SHP77 (cell line): ENCODE measurements at regions not wholly inside any gene's neighbourhood (a gene's known extent, or its start where the extent isn't known, plus 50 kb on each side); places are given as distances from the start of the nearest gene placed in this dataset.

Experiments
- DNase-seq, 2 experiments: peaks; one replicate each; lab custom pipeline; 2025; lab: John Stamatoyannopoulos, UW

DNA sequence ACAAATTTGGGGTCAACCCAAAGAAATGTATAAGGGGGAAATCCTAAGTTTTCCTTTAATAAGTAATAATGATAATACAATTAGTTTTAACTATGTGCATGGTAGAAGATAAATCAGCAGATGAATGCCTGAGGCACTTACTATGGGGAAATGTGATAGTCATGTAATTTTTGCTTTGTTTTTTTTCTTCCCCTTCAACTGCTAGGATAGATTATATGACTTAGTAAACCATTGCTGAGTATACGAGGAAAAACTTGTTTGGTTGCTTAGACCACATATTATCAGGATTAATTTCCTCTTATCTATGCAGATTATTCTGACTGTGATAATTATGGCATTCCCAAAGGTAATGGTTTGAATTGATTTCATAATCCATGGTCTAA lies 181.1 kb downstream of the TGFB2 start:
- DNase-seq = no peak

DNA sequence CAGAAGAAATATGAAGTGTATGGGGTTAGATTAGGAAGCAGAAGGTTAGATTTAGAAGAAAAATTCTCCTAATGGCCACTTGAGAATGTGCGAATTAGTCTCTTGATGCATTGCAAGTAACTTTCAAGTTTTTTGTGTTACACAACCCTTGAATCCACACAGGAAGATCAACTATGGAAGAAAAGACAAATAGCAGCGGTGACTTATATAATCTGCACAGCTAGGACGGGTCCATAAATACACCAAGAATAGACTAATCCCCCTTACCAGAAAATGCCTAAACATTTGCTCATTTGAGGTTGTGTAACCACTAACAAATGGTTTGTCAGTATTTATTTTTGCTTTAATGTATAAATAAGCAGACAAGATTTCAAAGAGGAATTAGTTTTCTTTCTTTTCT lies 182.6 kb downstream of the TGFB2 start:
- no peak for DNase-seq

DNA sequence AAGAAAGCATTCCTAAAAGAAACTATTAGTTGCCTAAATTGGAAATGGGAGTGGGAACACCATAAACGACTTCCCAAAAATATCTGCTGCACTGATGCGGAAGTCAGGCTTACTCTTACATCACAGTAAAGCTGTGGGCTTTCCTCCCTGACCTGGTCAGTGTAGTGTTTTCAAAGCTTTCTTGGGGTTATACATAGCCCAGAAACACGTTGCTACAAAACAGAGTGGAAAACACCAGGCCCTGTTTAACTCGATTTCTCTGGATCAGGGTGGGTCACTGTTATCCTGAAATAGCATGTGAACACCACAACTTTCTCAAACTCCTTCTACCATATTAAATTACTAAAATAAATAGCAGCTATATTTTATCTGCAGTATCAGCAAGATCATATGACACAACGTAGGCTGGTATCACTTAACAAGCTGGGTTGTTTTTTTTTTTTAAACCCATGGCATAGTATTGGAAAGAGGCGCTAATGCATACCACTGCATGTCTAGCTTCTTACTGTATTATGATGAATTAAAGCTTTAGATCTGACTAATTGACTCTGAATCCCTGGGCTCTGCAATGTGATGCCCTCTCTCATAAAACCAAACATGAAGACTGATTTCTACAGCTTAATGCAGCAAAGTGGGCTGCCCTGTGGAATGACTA lies 184.6 kb downstream of the TGFB2 start:
- DNase-seq = no peak

DNA sequence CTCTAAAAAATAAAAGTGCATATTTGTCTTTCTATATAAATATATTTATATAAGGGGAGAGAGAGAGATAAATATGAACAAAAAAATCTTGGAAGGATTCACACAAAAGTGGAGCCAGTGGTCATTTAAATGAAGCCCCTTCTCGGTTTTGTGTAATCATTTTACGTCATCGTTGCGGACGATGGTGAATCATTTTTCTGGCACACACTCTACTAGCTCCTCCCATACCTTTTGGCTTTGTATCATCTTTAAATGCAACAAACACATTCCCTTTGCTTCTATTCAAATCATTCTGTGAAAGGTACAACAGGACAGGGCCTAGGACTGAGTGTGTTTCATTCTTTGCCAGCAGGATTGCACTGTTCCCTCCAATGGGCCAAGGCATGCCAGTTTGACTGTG lies 186.8 kb downstream of the TGFB2 start:
- DNase-seq = no peak

DNA sequence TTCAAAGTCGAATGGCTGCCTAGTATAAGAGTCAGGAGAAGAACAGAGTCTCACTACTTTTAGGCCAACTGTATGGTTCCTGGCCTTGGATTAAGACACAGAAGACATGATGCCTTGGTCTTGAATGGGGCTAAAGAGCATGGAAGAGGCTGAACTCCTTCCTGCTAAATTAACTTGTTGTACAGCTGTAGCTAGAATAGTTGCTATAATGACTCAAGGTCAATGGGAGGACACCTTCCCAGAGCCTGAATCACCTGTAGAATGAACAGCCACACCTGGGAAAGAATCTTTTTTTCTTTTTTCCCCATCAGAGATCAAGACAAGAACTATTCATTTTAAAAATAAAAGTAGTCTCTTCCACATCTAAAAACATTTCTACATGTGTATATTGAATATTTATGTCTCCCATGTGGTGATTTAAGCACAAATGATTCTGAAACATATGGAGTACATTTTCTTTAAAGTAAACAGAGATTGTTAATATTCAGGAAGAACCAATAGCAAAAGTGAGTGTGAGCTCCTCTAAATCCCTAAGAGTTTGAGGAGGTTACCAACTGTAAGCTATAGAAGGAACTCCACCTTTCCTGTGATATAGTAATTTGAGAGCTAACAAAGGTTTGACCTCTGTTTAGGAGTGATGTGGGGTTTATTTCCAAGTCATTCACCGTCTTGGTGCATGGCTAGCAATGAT lies 191.3 kb downstream of the TGFB2 start:
- no peak for DNase-seq

DNA sequence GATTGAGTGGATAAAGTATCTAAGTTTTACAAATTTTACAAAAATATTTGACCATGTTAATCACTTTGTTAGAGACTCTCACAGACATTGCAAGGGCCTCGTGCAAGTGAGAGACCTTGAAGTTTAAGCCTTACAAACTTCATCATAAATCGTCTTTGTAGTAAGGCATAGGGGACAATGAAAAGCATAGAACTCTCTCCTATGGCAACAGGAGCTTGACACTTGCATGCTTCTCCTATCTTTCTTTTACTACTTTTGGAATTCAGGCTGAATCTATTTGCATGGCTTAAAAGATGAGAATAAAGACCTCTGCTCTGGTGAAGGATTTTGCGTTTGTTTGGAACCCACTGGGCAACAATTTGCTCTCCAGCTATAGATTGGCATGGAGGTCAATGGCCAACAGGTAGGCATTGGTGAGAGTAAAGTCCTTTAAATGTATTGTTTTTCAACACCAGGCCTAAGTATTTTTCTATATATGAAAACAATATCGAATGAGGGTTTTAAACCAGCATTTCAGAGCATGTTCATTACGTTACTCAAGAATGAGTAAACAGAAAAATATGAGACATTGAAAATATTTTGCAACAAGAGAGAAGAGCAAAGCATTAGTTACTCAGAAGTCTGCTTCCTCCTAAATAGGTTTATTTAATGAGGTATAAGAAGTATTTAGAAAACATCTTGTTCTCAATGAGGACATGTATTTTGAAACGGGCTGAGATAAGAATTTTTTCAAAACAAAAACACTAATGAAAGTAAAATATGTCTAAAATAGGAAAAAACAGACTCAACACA lies 192.2 kb downstream of the TGFB2 start:
- no peak for DNase-seq

DNA sequence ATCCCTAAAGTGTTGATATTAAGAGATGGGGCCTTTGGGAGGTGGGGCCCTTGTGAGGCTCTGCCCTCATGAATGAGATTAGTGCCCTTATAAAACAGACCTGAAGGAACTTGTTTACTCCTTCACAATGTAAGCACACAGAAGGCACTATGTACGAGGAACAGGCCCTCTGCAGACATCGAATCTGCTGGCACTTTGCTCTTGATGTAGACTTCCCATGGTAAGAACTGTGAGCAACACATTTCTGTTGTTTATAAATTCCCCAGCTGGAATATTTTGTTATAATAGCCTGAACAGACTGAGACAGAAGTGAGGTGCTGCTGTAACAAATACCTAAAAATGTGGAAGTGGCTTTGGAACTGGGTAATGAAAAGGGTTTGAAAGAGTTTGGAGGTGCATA lies 193.2 kb downstream of the TGFB2 start:
- DNase-seq = no peak

DNA sequence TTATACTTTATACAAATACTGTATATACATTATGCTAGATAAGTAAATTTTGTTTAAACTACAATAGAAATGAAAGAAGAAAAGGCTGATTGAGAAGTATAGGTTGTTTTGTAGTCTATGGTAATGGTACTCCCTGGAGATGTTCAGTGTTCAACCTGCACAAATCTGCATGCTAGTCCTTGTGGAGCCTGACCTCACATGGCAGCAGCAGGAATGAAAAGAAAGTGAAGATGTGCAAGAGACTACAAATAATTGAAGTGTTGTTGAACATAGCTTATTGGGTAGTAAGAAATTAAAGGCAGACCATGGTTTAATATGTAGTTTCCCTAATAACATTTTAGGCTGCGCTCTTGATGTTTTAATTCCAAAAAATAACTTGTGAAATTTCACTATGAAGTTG lies 201.2 kb downstream of the TGFB2 start:
- no peak for DNase-seq

DNA sequence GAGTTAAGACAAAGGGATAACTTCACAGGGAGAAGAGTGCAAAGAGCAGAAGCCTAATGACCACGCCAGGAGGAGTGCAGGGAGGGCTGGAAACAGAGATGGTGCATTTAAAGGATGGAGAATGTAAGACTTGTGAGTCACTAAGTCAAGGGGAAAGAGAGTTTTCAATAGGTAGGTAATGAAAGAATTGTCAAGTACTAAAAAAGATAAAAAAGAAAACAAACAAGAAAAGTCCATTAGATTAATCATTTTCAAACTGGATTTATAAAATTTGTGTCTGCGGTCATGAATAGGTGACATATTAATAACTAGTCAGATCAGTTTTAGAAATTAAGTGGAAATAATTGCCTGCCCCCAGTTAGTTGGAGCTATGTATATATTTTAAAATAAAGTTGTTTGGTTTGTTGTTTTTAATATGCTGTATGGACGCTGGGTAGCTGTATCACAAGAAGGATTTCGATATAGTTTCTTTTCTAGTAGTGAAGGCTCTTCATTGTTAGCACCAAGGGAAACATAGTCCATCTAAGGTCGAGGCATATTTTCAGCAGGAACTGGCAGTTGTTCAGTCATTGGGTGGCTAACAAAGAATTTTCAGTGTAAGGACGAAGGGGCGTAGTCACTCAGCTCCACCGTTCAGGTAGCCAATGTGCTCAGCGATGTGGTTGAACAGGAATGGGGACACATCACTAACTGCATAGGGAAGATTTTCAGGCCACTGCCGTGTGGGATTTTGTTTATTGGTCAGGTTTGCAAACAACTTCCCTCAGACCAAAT lies 203.0 kb downstream of the TGFB2 start:
- no peak for DNase-seq

DNA sequence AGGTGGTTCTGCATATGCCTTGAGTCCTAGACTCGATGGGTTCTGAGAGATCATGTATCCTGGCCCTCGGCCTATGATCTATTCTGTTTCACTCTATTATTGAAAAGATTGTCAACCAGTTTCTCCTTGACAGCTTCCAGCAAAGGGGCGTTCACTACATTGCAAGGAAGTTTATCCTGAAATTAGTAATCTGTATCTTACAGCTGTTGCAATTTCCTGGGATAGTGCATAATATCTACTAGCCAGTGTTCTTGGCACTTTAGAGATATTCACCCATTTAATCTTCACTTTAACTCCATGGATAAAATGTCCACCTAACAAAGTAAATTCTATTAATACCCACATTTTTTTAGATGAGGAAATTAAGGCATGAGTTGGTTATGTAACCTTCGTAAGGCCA lies 203.6 kb downstream of the TGFB2 start:
- DNase-seq = no peak

DNA sequence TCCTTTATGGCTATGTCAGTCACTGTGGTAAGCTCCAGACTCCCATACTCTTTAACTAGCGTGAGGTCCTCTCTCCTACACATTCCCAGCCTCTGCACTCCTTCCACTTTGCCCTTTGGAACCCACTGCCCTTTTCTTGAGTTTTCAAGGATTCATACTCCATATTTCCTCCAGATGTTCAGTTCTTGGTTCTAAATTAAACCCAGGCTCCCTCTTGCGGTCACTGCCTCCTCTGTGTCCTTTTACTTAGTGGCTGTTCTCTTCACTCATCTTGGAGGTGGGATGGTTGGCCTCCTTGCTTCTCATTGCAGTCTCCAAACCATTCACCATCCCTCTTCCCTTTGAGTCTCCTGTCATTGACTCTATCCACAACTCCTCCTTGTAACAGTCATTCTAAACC lies 208.1 kb downstream of the TGFB2 start:
- DNase-seq = no peak

DNA sequence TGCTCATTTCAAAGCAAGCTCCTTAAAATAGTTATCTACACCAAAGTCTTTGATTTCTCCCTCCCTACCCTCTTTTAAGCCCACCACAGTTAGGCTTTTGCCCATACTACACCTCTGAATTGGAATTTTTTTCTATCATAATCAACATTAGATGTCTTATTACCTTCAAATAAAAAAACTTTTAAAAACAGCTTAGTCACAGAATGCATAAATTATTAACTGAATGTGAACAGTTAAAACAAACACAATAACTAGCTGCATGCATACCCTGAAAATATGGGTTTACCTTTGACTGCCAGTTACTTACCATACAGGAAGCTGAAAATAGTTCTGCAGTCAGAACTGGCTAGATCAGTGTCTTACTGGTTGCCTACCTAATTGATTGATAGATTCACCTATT lies 210.9 kb downstream of the TGFB2 start:
- no peak for DNase-seq

DNA sequence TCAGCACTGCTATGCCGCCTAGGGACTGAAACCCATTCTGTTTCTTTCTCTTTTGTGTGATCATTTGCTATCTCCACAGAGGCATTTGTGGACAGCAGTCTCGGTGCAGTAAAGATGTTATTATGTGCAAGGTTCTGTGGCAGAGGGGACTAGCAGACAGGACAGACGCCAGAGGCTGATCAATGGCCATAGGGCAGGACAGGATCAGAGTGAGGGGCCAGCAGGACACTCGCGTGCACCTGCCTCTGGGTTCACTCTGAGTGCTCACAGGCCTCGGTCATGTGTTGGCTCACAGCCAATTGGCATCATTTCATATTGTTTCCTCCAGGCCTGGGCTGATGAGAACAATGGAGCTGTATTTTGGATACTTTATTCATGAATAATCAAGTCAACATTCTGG lies 212.6 kb downstream of the TGFB2 start:
- peak; percentile 81 to 92 for DNase-seq

DNA sequence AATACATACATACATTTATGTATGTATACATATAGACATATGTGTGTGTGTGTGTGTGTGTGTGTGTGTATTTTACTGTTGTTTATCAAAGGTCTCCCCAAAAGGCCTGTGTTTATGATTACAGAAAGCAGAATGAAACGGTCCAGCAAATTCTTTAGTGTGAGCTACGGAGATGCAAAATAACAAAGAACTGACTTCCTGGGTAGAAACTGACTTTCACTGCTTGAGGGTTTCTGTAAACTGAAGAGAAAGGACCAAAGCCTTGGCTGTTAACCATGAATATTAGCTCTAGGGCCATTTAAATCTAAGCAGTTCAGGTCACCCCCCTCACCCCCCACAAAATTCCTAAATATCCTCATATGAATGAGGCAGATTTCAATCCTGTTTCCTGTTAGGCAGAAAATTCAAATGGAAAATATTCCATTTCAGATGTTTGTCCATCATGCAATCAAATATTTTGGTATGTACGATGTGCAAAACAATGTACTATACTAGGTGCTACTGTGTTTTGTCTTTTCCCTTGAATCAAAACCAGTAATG lies 213.2 kb downstream of the TGFB2 start:
- DNase-seq = no peak

DNA sequence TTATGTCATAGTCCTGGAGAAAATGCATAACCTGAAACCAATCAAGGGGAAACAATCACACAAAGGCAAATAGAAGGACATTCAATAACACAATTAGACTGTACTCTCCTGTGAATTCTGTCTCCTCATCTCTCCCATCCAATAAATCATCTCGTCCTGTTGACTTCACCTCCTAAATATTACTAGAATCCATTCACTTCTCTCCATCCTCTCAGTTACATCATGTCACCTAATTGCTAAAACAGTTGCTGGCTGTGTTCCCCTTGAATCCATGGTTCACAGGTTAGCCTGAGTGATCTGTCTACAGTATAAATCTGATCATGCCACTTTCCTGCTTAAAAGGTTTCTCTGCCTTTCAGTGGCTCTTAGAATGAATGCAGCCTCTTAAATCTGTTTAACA lies 220.2 kb downstream of the TGFB2 start:
- no peak for DNase-seq

DNA sequence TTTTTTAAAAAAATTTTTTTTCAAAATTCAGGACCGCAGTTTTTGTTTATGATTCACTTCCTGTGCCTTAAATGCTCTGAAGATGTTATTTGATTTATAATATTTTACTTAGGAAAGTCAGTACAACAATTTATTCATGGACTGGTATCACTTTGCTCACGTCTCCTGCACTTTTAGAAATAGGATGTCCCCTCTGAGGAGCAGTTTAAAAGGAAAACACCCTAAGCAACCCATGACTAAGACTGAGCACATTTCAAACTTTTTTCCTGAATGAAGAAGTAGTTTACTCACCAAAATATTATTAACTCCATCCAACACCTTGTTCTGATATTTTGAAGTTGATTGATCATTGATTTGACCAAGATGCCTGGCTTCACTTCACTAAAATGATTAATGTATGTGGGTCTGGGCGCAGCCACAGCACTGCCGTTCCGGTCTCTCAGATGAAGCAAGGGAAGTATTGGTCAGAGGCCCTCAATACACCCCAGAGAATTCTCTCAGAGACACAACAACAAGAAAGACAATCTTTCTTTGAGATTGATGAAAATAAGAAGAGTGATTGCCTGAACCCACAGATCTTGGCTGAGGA lies 223.9 kb downstream of the TGFB2 start:
- no peak for DNase-seq

DNA sequence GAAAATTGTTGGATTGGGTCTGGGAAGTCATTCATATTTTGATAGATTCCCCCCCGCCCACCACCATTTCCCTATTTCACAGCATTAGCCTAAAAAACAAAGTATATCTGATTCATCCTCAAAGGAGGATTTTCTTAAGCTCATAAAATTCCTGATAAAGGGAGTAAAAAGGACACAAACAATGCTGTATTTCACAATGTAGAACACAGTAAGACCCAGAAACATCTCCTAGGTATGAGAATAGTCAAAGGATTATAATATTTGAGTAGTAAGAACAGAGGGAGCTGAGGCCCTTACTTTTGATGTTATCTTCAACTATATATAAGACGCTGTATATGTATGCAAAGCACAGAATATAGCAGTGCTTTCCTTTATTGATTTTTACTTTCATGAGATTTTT lies 225.3 kb downstream of the TGFB2 start:
- DNase-seq = no peak

DNA sequence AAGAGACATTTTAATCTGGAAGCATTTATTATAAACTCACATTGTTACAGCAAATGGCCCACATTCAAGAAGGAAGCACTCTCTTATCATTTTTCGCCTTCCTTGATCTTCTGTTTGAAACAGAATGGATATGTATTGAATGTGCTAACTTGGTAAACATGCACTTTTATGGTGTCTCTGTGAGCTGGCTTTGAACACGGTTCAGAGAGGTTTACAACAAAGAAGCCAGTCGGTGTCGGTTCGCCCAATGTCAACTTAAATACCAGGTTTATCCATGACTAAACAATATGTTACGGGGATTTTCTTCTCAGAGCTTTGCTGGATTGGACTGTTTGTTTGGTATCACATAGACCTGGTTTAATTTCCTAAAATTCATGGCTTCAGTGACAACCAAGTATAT lies 226.4 kb downstream of the TGFB2 start:
- no peak for DNase-seq

DNA sequence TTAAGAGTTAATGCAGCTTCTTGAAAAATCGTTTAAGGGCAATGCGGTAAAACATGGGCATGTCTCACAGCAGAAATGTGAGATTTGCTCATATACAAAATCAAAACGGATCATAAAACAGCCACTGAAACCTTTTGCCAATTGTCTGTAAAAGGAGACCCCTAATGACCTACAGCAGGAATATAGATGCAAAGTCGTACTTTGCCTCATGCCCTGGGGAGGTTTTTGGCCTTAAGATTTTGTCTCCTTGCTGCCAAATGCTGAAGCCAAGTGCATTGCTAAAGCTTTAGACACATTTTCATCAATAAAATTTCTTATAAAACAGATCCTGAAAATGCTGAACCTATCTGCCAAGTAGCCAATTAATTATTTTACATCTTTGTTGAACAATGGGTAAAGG lies 226.9 kb downstream of the TGFB2 start:
- no peak for DNase-seq

DNA sequence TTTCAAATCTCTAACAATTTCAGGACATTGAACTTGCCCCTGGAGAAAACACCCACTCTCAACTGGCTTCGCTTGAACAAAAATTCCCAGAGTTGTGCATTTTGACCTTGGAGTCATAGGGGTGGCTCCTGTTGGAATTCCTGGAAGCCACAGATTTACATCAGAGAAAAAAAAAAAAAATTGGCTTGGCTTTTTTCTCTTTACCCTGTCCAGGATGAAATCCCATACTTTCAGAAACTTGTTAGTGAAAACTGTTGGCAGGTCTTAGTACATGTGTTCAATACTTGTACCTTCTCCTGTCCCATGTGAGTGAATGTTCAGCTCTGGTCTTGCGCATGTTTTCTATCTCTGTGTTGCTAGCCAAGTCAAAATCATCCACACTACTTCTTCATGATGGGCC lies 228.8 kb downstream of the TGFB2 start:
- DNase-seq = no peak

DNA sequence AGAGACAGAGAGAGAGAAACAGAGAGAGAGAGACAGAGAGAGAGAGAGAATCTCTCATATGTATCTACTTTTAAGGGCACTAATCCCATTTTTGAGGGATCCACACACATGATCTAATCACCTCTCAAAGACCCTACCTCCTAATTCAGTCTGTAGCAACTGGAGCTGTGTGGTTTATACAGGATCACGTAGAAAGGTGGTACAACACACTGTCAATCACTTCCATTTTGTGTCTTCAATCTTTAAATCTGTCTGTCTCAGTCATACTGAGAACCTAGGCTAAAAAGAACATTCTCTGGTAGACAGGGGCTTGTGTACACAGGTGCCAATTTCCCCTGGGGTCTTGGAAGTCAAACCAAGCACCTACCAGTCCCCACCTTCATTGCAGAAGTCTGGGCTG lies 229.9 kb downstream of the TGFB2 start:
- DNase-seq = no peak

DNA sequence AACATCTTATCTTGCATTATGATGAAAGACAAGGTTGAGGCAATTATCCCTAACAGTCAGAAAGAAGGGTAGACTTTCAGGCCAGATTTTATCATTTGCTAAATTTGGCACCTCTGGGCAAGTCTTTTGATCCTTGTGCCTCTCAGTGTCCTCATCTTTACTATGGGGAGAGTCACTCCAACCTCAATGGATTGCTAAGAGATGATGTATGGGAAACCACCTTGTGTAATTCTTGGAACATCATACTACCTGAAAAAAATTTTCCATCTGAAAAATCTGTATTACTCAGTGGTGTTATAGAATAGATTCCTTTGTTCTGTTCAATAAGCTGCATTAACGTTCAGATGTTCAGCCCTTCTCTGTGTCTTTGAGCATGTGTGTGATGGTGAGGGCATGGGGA lies 230.7 kb downstream of the TGFB2 start:
- DNase-seq = no peak
